ENCODE measurements at regions not wholly inside any gene's neighbourhood (a gene's known extent, or its start where the extent isn't known, plus 50 kb on each side); places are given as distances from the start of the nearest gene placed in this dataset.

- Histone ChIP-seq H3K36me3 (ENCODE audit: insufficient read depth) (no peaks in the 10 kb centered on the region), H2AFZ (ENCODE audit: low read depth) (no peak overlapping the region), H3K4me1 (ENCODE audit: low read depth, poor library complexity, severe bottlenecking) (no peaks in the 10 kb centered on the region), H4K20me1 (ENCODE audit: insufficient read depth) (no peaks in the 10 kb centered on the region), H3K79me2 (ENCODE audit: insufficient read depth, low read depth) (no peaks in the 10 kb centered on the region), H3K4me2 (no peak overlapping the region), H3K4me3 (IDR thresholded peaks at IDR 0.05; ENCODE audit: insufficient read depth, low read depth, low read length) (no peak overlapping the region), H3K27ac (no peak overlapping the region), H3K9ac (no peak overlapping the region), H3K27me3 (ENCODE audit: insufficient read depth, low read depth) (no peaks in the 10 kb centered on the region)
- no peak for TF ChIP-seq CTCF (conservative IDR thresholded peaks at IDR 0.05; ENCODE audit: low read depth, low read length)
Measured at GRCh38 chr4:20431543-20431951, 179.8 kb downstream of the SLIT2 start.

- no peak overlapping the region for H3K9ac ChIP-seq
Measured at GRCh38 chr4:20432088-20432487, 180.4 kb downstream of the SLIT2 start.

GRCh38 chr4:20433097-20433705, 181.5 kb downstream of the SLIT2 start:
- Histone ChIP-seq H3K27ac (no peak overlapping the region), H2AFZ (ENCODE audit: low read depth) (no peak overlapping the region), H3K9ac (no peak overlapping the region), H3K79me2 (ENCODE audit: insufficient read depth, low read depth) (no peaks in the 10 kb centered on the region), H3K36me3 (ENCODE audit: insufficient read depth) (no peaks in the 10 kb centered on the region), H4K20me1 (ENCODE audit: insufficient read depth) (no peaks in the 10 kb centered on the region), H3K4me1 (ENCODE audit: low read depth, poor library complexity, severe bottlenecking) (no peaks in the 10 kb centered on the region), H3K27me3 (ENCODE audit: insufficient read depth, low read depth) (no peaks in the 10 kb centered on the region), H3K4me2 (no peak overlapping the region), H3K4me3 (IDR thresholded peaks at IDR 0.05; ENCODE audit: insufficient read depth, low read depth, low read length) (no peak overlapping the region)
- no peak for TF ChIP-seq CTCF (conservative IDR thresholded peaks at IDR 0.05; ENCODE audit: low read depth, low read length)

More at GRCh38 chr4:20432088-20432487, 180.4 kb downstream of the SLIT2 start:
- H3K27me3 ChIP-seq (ENCODE audit: insufficient read depth, low read depth): no peaks in the 10 kb centered on the region
- H3K36me3 ChIP-seq (ENCODE audit: insufficient read depth): no peaks in the 10 kb centered on the region
- no peak overlapping the region for H3K4me3 ChIP-seq (IDR thresholded peaks at IDR 0.05; ENCODE audit: insufficient read depth, low read depth, low read length)
- H3K4me1 ChIP-seq (ENCODE audit: low read depth, poor library complexity, severe bottlenecking): no peaks in the 10 kb centered on the region
- H3K79me2 ChIP-seq (ENCODE audit: insufficient read depth, low read depth): no peaks in the 10 kb centered on the region
- H4K20me1 ChIP-seq (ENCODE audit: insufficient read depth): no peaks in the 10 kb centered on the region
- no peak overlapping the region for H2AFZ ChIP-seq (ENCODE audit: low read depth)
- no peak for TF ChIP-seq CTCF (conservative IDR thresholded peaks at IDR 0.05; ENCODE audit: low read depth, low read length)
- no peak overlapping the region for H3K4me2 ChIP-seq
- no peak overlapping the region for H3K27ac ChIP-seq

- Histone ChIP-seq H3K79me2 (ENCODE audit: insufficient read depth, low read depth) (no peaks in the 10 kb centered on the region), H3K27me3 (ENCODE audit: insufficient read depth, low read depth) (no peaks in the 10 kb centered on the region), H3K4me1 (ENCODE audit: low read depth, poor library complexity, severe bottlenecking) (no peaks in the 10 kb centered on the region), H3K36me3 (ENCODE audit: insufficient read depth) (no peaks in the 10 kb centered on the region), H4K20me1 (ENCODE audit: insufficient read depth) (no peaks in the 10 kb centered on the region), H3K27ac (no peak overlapping the region), H2AFZ (ENCODE audit: low read depth) (no peak overlapping the region), H3K9ac (no peak overlapping the region), H3K4me2 (no peak overlapping the region), H3K4me3 (IDR thresholded peaks at IDR 0.05; ENCODE audit: insufficient read depth, low read depth, low read length) (no peak overlapping the region)
- no peak for TF ChIP-seq CTCF (conservative IDR thresholded peaks at IDR 0.05; ENCODE audit: low read depth, low read length)
Measured at GRCh38 chr4:20440170-20440569, 188.5 kb downstream of the SLIT2 start.
